Trophoblast cell (in vitro differentiated cells and primary cell): ENCODE measurements at regions not wholly inside any gene's neighbourhood (a gene's known extent, or its start where the extent isn't known, plus 50 kb on each side); places are given as distances from the start of the nearest gene placed in this dataset.
"Not testable (repeated sequence)": the region's sequence is repeated elsewhere in the genome, so short reads cannot be mapped to it uniquely, and the experiment has no call there.

Experiments used
- DNase-seq, 2 donors: peaks; one replicate each; pipeline ENCODE4 v3.0.0-alpha.2; 2016
- H2AFZ ChIP-seq: 2 replicates; pipeline ENCODE4 v1.6.1; 2013; ENCODE audit warnings: low read length, moderate library complexity, mild to moderate bottlenecking; ENCODE audit not compliant: insufficient read depth, poor library complexity
- H2AK5ac ChIP-seq: 2 replicates; pipeline ENCODE4 v1.6.1; 2013; ENCODE audit warnings: mild to moderate bottlenecking, low read length
- H2BK120ac ChIP-seq: 2 replicates; pipeline ENCODE4 v1.6.1; 2013; ENCODE audit warnings: low read length, mild to moderate bottlenecking, moderate library complexity; ENCODE audit not compliant: insufficient read depth, poor library complexity
- H2BK12ac ChIP-seq: 2 replicates; pipeline ENCODE4 v1.6.1; 2013; ENCODE audit warnings: mild to moderate bottlenecking, low read length, moderate library complexity
- H2BK5ac ChIP-seq: 2 replicates; pipeline ENCODE4 v1.6.1; 2013; ENCODE audit warnings: low read length, low read depth, moderate library complexity, mild to moderate bottlenecking; ENCODE audit not compliant: poor library complexity
- H3K14ac ChIP-seq: 2 replicates; pipeline ENCODE4 v1.6.1; 2013; ENCODE audit warnings: mild to moderate bottlenecking, low read length
- H3K18ac ChIP-seq: 2 replicates; pipeline ENCODE4 v1.6.1; 2013; ENCODE audit warnings: mild to moderate bottlenecking, low read length
- H3K23ac ChIP-seq: 2 replicates; pipeline ENCODE4 v1.6.1; 2013; ENCODE audit warnings: low read length
- H3K27ac ChIP-seq: 2 replicates; pipeline ENCODE4 v1.5.1; 2013; ENCODE audit warnings: low read depth, mild to moderate bottlenecking, inconsistent platforms, low read length, moderate library complexity
- H3K27me3 ChIP-seq: 2 replicates; pipeline ENCODE4 v1.6.1; 2013; ENCODE audit warnings: inconsistent platforms, mild to moderate bottlenecking, low read length, moderate library complexity; ENCODE audit not compliant: insufficient read depth
- H3K36me3 ChIP-seq, 2 experiments: 1 replicate in 1 of 2; 2 replicates in 1 of 2; pipeline ENCODE4 v1.6.1; 2013; ENCODE audit warnings: low read length in 2 of 2, mild to moderate bottlenecking in 2 of 2, moderate library complexity in 1 of 2; ENCODE audit not compliant: insufficient read depth in 2 of 2, control insufficient read depth in 1 of 2
- H3K4ac ChIP-seq: 2 replicates; pipeline ENCODE4 v1.6.1; 2013; ENCODE audit warnings: low read depth, mild to moderate bottlenecking, low read length, moderate library complexity
- H3K4me1 ChIP-seq, 2 experiments: 1 replicate in 1 of 2; 2 replicates in 1 of 2; pipeline ENCODE4 v1.6.1; 2013; ENCODE audit warnings: low read length in 2 of 2, mild to moderate bottlenecking in 2 of 2, moderate library complexity in 1 of 2; ENCODE audit not compliant: insufficient read depth in 2 of 2, control insufficient read depth in 1 of 2
- H3K4me2 ChIP-seq: 2 replicates; pipeline ENCODE4 v1.6.1; 2013; ENCODE audit warnings: inconsistent platforms, mild to moderate bottlenecking, low read length, moderate library complexity
- H3K4me3 ChIP-seq: 2 replicates; pipeline ENCODE4 v1.5.1; 2013; ENCODE audit warnings: mild to moderate bottlenecking, low read depth, low read length, inconsistent platforms
- H3K79me1 ChIP-seq: one replicate; pipeline ENCODE4 v1.6.1; 2013; ENCODE audit warnings: low read length
- H3K79me2 ChIP-seq: 2 replicates; pipeline ENCODE4 v1.6.1; 2013; ENCODE audit warnings: low read length, mild to moderate bottlenecking; ENCODE audit not compliant: control insufficient read depth, insufficient read depth, poor library complexity
- H3K9ac ChIP-seq: 2 replicates; pipeline ENCODE4 v1.6.1; 2013; ENCODE audit warnings: mild to moderate bottlenecking, low read length
- H3K9me3 ChIP-seq: 2 replicates; pipeline ENCODE4 v1.6.1; 2013; ENCODE audit warnings: low read depth, mild to moderate bottlenecking, control low read depth, inconsistent platforms, low read length; ENCODE audit not compliant: insufficient read depth
- H4K12ac ChIP-seq: 2 replicates; pipeline ENCODE4 v1.6.1; 2013; ENCODE audit warnings: low read depth, mild to moderate bottlenecking, low read length, moderate library complexity
- H4K8ac ChIP-seq: 2 replicates; pipeline ENCODE4 v1.6.1; 2013; ENCODE audit warnings: low read depth, mild to moderate bottlenecking, low read length, moderate library complexity
- H4K91ac ChIP-seq: one replicate; pipeline ENCODE4 v1.6.1; 2013; ENCODE audit warnings: low read depth, mild to moderate bottlenecking, low read length, moderate library complexity
- WGBS: extraction: QIAGEN DNeasy Blood & Tissue Kit; methylation state at CpG from one replicate; pipeline ENCODE4 v1.1.7; 2013; ENCODE audit warnings: missing lambda C conversion rate; ENCODE audit not compliant: insufficient read length, insufficient coverage; ENCODE audit errors: extremely low coverage; 5-methylcytosine and 5-hydroxymethylcytosine counted together

- Histone ChIP-seq H3K27ac (no peak overlapping the region), H3K4me1 (peaks cover 0 to 3% of the 10 kb centered on the region in 2 experiments), H3K9ac (no peak overlapping the region), H3K9me3 (no peaks in the 10 kb centered on the region), H3K4me2 (no peak overlapping the region), H4K12ac (no peak overlapping the region), H3K79me2 (no peaks in the 10 kb centered on the region), H2BK120ac (no peak overlapping the region), H4K8ac (no peak overlapping the region), H4K91ac (no peak overlapping the region), H3K36me3 (no peaks in the 10 kb centered on the region), H3K4ac (no peak overlapping the region), H3K79me1 (peaks cover 3% of the 10 kb centered on the region), H3K18ac (no peak overlapping the region), H3K4me3 (no peak overlapping the region), H2AFZ (peak overlapping the region; percentile 45), H3K14ac (no peak overlapping the region), H2BK12ac (no peak overlapping the region), H2BK5ac (no peak overlapping the region), H3K27me3 (no peaks in the 10 kb centered on the region), H3K23ac (no peak overlapping the region), H2AK5ac (no peak overlapping the region)
- no CpG with 5 or more reads among the region's 6 CpGs for WGBS
- DNase-seq = peak; percentile 40 to 84
These were observed 78.0 kb upstream of the SLC25A36 start for GRCh38 chr3:140863580-140864009.

DNA sequence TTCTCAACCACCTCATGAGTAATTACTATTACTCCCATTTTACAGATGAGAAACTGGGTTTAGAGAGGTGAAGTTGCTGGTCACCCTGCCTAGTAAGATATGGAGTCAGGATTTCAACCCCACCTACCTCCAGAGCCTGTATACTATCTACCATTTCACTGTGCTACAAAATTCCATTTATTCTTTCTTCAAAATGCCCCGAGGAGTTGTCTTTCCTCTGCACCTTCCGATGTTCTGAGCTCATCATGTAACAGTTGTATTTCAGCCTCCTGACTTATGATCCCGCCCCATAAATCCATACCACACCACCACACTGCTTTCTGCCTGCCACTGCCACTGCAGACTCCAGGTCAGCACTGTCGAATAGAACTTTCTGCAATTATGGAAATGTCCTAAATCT lies 71.3 kb upstream of the SLC25A36 start:
- no peak overlapping the region for H2AFZ ChIP-seq
- no peaks in the 10 kb centered on the region for H3K79me1 ChIP-seq
- no peak overlapping the region for H2AK5ac ChIP-seq
- no peak overlapping the region for H3K23ac ChIP-seq
- H3K4me2 ChIP-seq = no peak overlapping the region
- no peak overlapping the region for H2BK5ac ChIP-seq
- no peak overlapping the region for H3K4ac ChIP-seq
- no peaks in the 10 kb centered on the region for H3K4me1 ChIP-seq
- H3K27me3 ChIP-seq = no peaks in the 10 kb centered on the region
- no peak overlapping the region for H3K18ac ChIP-seq
- H2BK120ac ChIP-seq = no peak overlapping the region
- H4K12ac ChIP-seq = no peak overlapping the region
- WGBS = no CpG with 5 or more reads among the region's 4 CpGs
- H4K91ac ChIP-seq = no peak overlapping the region
- H3K9ac ChIP-seq = no peak overlapping the region
- no peaks in the 10 kb centered on the region for H3K9me3 ChIP-seq
- no peak overlapping the region for H3K4me3 ChIP-seq
- H3K36me3 ChIP-seq = no peaks in the 10 kb centered on the region
- H4K8ac ChIP-seq = no peak overlapping the region
- H3K79me2 ChIP-seq = no peaks in the 10 kb centered on the region
- peak; percentile 55 to 76 for DNase-seq
- no peak overlapping the region for H3K27ac ChIP-seq
- H2BK12ac ChIP-seq = no peak overlapping the region
- no peak overlapping the region for H3K14ac ChIP-seq

DNA sequence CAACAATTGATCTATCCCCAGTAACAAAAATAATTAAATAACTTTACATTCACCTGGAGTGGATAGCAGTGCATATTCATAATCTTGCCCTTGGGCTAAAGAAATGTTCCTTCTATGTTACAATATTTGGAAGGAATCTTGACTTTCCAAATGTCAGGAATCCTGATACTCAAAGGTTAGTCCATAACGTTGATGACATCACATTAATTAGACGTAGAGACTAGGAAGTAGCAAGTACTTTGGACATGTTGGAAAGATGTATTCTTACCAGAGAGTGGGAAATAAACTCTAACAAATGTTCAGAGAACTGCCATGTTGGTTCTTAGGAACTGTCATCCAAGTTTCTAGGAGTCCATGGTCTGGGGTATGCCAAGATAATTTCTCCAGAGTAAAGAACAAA lies 70.6 kb upstream of the SLC25A36 start:
- Histone ChIP-seq H4K8ac (no peak overlapping the region), H3K4ac (no peak overlapping the region), H4K12ac (no peak overlapping the region), H2BK12ac (no peak overlapping the region), H4K91ac (no peak overlapping the region), H3K36me3 (no peaks in the 10 kb centered on the region), H3K27me3 (no peaks in the 10 kb centered on the region), H3K23ac (no peak overlapping the region), H3K14ac (no peak overlapping the region), H3K4me1 (no peaks in the 10 kb centered on the region), H3K79me2 (no peaks in the 10 kb centered on the region), H2BK5ac (no peak overlapping the region), H3K4me3 (no peak overlapping the region), H3K27ac (no peak overlapping the region), H3K18ac (no peak overlapping the region), H3K79me1 (no peaks in the 10 kb centered on the region), H3K4me2 (no peak overlapping the region), H2AFZ (no peak overlapping the region), H2BK120ac (no peak overlapping the region), H2AK5ac (no peak overlapping the region), H3K9ac (no peak overlapping the region), H3K9me3 (no peaks in the 10 kb centered on the region)
- no CpG with 5 or more reads among the region's 2 CpGs for WGBS
- DNase-seq = peak in 1 of 2 donors; percentile 7

DNA sequence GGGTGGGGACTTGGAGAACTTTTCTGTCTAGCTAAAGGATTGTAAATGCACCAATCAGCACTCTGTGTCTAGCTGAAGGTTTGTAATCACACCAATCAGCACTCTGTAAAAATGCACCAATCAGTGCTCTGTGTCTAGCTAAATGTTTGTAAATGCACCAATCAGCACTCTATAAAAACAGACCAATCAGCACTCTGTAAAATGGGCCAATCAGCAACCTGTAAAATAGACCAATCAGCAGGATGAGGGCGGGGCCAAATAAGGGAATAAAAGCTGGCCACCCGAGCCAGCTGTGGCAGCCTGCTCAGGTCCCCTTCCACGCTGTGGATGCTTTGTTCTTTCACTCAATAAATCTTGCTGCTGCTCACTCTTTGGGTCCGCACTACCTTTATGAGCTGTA lies 69.5 kb upstream of the SLC25A36 start:
- H3K18ac ChIP-seq, H3K27me3 ChIP-seq, H2AFZ ChIP-seq, H2BK12ac ChIP-seq, H3K9ac ChIP-seq, H2BK120ac ChIP-seq, H3K79me2 ChIP-seq, H3K4ac ChIP-seq, H3K4me3 ChIP-seq, H3K36me3 ChIP-seq, H4K91ac ChIP-seq, H3K4me2 ChIP-seq, H2BK5ac ChIP-seq, H3K14ac ChIP-seq, H2AK5ac ChIP-seq, H4K12ac ChIP-seq, H3K9me3 ChIP-seq, H3K27ac ChIP-seq, DNase-seq, H3K79me1 ChIP-seq, H3K23ac ChIP-seq, H4K8ac ChIP-seq, H3K4me1 ChIP-seq: not testable (repeated sequence)
- no CpG with 5 or more reads among the region's 4 CpGs for WGBS
